SU-DHL-6 (cell line): ENCODE measurements at regions not wholly inside any gene's neighbourhood (a gene's known extent, or its start where the extent isn't known, plus 50 kb on each side); places are given as distances from the start of the nearest gene placed in this dataset.

Experiments used
- H2AFZ ChIP-seq: fragments of 200-600 bp; sonication (generic); 2 replicates; pipeline ENCODE4 v1.6.1; 2014; ENCODE audit warnings: low read depth, mild to moderate bottlenecking, moderate library complexity, mixed read lengths, antibody characterized with exemption, low read length; ENCODE audit not compliant: severe bottlenecking
- H3F3A ChIP-seq: fragments of 200-600 bp; shearing (Covaris generic); 2 replicates; pipeline ENCODE4 v1.6.0; 2016; ENCODE audit warnings: antibody characterized with exemption, mild to moderate bottlenecking; ENCODE audit not compliant: insufficient read depth
- H3K27ac ChIP-seq: fragments of 200-600 bp; sonication (generic); 2 replicates; pipeline ENCODE4 v1.5.1; 2016; ENCODE audit warnings: low read depth, mild to moderate bottlenecking, low read length, moderate library complexity, mixed read lengths
- H3K27me3 ChIP-seq: fragments of 200-600 bp; sonication (generic), shearing (Covaris generic); 2 replicates; pipeline ENCODE4 v1.6.0; 2014; ENCODE audit warnings: mild to moderate bottlenecking, low read length
- H3K36me3 ChIP-seq: fragments of 200-600 bp; sonication (generic); 2 replicates; pipeline ENCODE4 v1.6.1; 2014; ENCODE audit warnings: mild to moderate bottlenecking, low read length, mixed read lengths
- H3K4me2 ChIP-seq: fragments of 300-600, 200-600 bp; shearing (Covaris generic), sonication (generic); 2 replicates; pipeline ENCODE4 v1.6.0; 2014; ENCODE audit warnings: low read length, low read depth, mild to moderate bottlenecking; ENCODE audit not compliant: poor library complexity, severe bottlenecking
- H3K4me3 ChIP-seq: fragments of 200-600 bp; sonication (generic); 2 replicates; pipeline ENCODE4 v1.5.1; 2014; ENCODE audit warnings: antibody characterized with exemption, low read length, mild to moderate bottlenecking, mixed read lengths; ENCODE audit not compliant: insufficient read depth, poor library complexity, severe bottlenecking
- H3K79me2 ChIP-seq: fragments of 200-600 bp; sonication (generic); 2 replicates; pipeline ENCODE4 v1.6.1; 2014; ENCODE audit warnings: mild to moderate bottlenecking, low read length, moderate library complexity; ENCODE audit not compliant: insufficient read depth
- H3K9ac ChIP-seq: fragments of 200-600 bp; sonication (generic); 2 replicates; pipeline ENCODE4 v1.7.0; 2014; ENCODE audit warnings: mild to moderate bottlenecking, low read length
- H3K9me2 ChIP-seq: fragments of 200-600 bp; sonication (generic); replicated peaks from 2 replicates; pipeline ENCODE4 v1.6.1; 2014; ENCODE audit warnings: low read length; ENCODE audit not compliant: insufficient read depth
- H3K9me3 ChIP-seq: fragments of 200-600 bp; sonication (generic); 2 replicates; pipeline ENCODE4 v1.6.1; 2014; ENCODE audit warnings: low read length, mixed read lengths; ENCODE audit not compliant: insufficient read depth
- H4K20me1 ChIP-seq: fragments of 200-600 bp; sonication (generic); 2 replicates; pipeline ENCODE4 v1.6.1; 2014; ENCODE audit warnings: low read depth, mild to moderate bottlenecking, antibody characterized with exemption, low read length, moderate library complexity, mixed read lengths
- EZH2phosphoT487 ChIP-seq: fragments of 200-600 bp; sonication (generic), shearing (Covaris generic); conservative IDR thresholded peaks from 2 replicates; pipeline ENCODE4 v1.6.1; 2018; ENCODE audit warnings: mild to moderate bottlenecking, antibody characterized with exemption, low read length, moderate library complexity, mixed read lengths
- TF ChIP-seq, protein P1 (sequence below): fragments of 200-600 bp; sonication (generic); IDR thresholded peaks from one replicate; pipeline ENCODE4 v1.5.1; 2017; ENCODE audit warnings: antibody characterized with exemption, mild to moderate bottlenecking, low read length, moderate library complexity; ENCODE audit not compliant: insufficient read depth, poor library complexity, severe bottlenecking

DNA sequence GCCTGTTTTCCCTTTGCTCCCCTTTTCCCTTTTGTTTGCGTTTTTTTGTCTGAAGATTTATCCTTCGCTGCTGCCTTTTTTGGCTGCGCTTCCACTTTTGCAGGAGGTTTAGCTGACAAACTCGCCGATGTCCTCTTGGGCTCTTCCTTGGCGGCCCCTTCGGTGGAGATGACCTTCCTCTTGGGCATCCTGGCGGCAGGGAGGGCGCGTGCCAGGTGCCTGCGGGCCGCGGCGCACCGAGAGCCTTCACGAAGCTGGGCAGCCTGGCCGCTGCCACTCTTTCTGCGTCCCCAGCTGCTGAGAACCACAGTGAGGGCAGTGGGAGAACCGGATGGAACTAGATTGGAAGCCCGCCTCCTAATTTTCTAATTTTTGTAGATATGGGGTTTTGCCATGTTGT, 197.1 kb upstream of the C2CD4B start:
- Histone ChIP-seq H3F3A (no peaks in the 10 kb centered on the region), H3K27me3 (no peaks in the 10 kb centered on the region), H3K4me2 (no peak overlapping the region), H3K9ac (no peak overlapping the region), H2AFZ (no peak overlapping the region), H3K9me2 (no peaks in the 10 kb centered on the region), H3K27ac (no peak overlapping the region), H4K20me1 (no peaks in the 10 kb centered on the region), H3K9me3 (no peaks in the 10 kb centered on the region), H3K4me3 (no peak overlapping the region), H3K36me3 (no peaks in the 10 kb centered on the region), H3K79me2 (no peaks in the 10 kb centered on the region)
- TF ChIP-seq, protein P1, sequence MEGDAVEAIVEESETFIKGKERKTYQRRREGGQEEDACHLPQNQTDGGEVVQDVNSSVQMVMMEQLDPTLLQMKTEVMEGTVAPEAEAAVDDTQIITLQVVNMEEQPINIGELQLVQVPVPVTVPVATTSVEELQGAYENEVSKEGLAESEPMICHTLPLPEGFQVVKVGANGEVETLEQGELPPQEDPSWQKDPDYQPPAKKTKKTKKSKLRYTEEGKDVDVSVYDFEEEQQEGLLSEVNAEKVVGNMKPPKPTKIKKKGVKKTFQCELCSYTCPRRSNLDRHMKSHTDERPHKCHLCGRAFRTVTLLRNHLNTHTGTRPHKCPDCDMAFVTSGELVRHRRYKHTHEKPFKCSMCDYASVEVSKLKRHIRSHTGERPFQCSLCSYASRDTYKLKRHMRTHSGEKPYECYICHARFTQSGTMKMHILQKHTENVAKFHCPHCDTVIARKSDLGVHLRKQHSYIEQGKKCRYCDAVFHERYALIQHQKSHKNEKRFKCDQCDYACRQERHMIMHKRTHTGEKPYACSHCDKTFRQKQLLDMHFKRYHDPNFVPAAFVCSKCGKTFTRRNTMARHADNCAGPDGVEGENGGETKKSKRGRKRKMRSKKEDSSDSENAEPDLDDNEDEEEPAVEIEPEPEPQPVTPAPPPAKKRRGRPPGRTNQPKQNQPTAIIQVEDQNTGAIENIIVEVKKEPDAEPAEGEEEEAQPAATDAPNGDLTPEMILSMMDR, result no peak
- no peak for TF ChIP-seq EZH2phosphoT487

DNA sequence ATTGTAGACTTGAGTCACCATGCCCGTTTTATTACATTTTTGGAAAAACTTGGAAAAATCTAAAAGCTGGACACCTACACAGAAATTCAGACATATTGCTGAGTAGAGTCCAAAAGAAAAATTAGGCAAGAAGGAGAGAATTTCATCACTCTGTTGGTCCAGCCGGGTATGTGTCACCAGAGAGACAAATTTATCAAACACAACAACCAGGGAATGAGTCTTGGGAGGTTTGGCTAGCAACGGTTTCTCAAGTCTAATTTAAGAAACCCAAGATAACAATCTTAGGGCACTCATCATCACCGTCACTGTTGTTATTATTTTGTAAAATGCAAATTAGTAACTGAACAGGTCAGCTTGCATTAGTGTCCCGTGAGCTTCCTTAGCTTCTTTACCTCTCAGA, 197.5 kb upstream of the C2CD4B start:
- no peak overlapping the region for H2AFZ ChIP-seq
- H3K27me3 ChIP-seq, result no peaks in the 10 kb centered on the region
- no peak overlapping the region for H3K4me3 ChIP-seq
- H3K9me3 ChIP-seq, result no peaks in the 10 kb centered on the region
- H3K27ac ChIP-seq, result no peak overlapping the region
- no peaks in the 10 kb centered on the region for H3K79me2 ChIP-seq
- TF ChIP-seq, protein P1, result no peak
- no peak for TF ChIP-seq EZH2phosphoT487
- no peaks in the 10 kb centered on the region for H3F3A ChIP-seq
- no peak overlapping the region for H3K4me2 ChIP-seq
- no peaks in the 10 kb centered on the region for H3K36me3 ChIP-seq
- no peaks in the 10 kb centered on the region for H3K9me2 ChIP-seq
- H4K20me1 ChIP-seq, result no peaks in the 10 kb centered on the region
- H3K9ac ChIP-seq, result no peak overlapping the region

DNA sequence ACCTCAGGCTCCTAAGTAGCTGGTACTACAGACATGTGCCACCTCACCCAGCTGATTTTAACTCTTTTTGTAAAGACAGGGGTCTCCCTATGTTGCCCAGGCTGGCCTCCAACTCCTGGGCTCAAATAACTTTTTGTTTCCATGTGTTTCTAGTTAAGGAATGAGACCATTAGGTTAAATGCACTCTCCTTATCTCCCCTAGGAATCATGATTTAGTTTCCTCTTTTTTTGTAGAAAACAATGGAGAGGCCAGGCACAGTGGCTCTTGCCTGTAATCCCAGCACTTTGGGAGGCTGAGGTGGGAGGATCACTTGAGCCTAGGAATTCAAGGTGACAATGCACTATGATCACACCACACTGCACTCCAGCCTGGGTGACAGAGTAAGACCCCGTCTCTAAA, 198.8 kb upstream of the C2CD4B start:
- Histone ChIP-seq H2AFZ (no peak overlapping the region), H3K9me2 (no peaks in the 10 kb centered on the region), H3K9ac (no peak overlapping the region), H3K4me3 (no peak overlapping the region), H3K9me3 (no peaks in the 10 kb centered on the region), H3K4me2 (no peak overlapping the region), H4K20me1 (no peaks in the 10 kb centered on the region), H3F3A (no peaks in the 10 kb centered on the region), H3K36me3 (no peaks in the 10 kb centered on the region), H3K79me2 (no peaks in the 10 kb centered on the region), H3K27ac (no peak overlapping the region), H3K27me3 (no peaks in the 10 kb centered on the region)
- TF ChIP-seq EZH2phosphoT487, result no peak
- TF ChIP-seq, protein P1, result no peak

DNA sequence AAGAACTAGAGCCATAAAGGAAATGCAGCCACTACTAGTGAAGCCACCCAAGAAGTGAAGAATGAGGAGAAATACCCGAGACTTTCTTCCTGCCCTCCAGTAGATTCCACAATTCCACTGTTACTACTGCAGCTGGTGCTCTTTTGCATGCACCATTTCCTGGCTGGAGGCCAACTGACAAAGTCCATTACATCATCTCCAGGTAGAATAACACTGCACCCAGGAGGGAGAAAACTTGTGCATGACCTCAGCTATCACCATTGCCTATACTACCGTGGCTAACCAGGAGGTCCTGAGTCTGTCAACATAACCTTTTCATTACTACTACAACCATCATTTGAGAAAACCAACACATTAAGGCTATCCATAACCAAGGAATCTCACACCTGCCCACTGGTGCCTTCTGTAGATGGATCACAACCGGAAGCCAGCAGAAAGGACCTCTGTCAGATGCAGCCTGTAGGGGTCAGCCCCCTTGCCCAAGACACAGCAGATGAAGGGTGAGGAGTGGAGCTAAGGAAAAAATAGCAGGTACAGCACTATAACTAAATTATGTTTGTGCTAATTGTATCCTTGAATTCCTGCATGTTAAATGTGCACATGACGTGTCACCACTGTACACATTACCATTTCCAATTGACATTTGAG, 200.8 kb upstream of the C2CD4B start:
- Histone ChIP-seq H3K36me3 (no peaks in the 10 kb centered on the region), H3K9ac (no peak overlapping the region), H3K79me2 (no peaks in the 10 kb centered on the region), H3K27me3 (no peaks in the 10 kb centered on the region), H3K4me2 (no peak overlapping the region), H4K20me1 (no peaks in the 10 kb centered on the region), H3F3A (no peaks in the 10 kb centered on the region), H3K9me3 (no peaks in the 10 kb centered on the region), H3K9me2 (no peaks in the 10 kb centered on the region), H2AFZ (no peak overlapping the region), H3K4me3 (no peak overlapping the region), H3K27ac (no peak overlapping the region)
- TF ChIP-seq, protein P1, result no peak
- no peak for TF ChIP-seq EZH2phosphoT487
